ENCODE measurements at regions not wholly inside any gene's neighbourhood (a gene's known extent, or its start where the extent isn't known, plus 50 kb on each side); places are given as distances from the start of the nearest gene placed in this dataset.

- Histone ChIP-seq H3F3A (ENCODE audit: insufficient read depth, low read depth) (peaks cover 3% of the 10 kb centered on the region; the same call in 1 of the 2 replicates), H3K27ac (no peak overlapping the region), H3K9me2 (ENCODE audit: insufficient read depth) (no peaks in the 10 kb centered on the region), H3K4me1 (replicated peaks; ENCODE audit: insufficient read depth) (peaks cover 24% of the 10 kb centered on the region), H3K27me3 (ENCODE audit: insufficient read depth, low read depth) (no peaks in the 10 kb centered on the region), H3K4me3 (no peak overlapping the region), H2AFZ (no peak overlapping the region), H3K9me3 (ENCODE audit: insufficient read depth, low read depth) (peaks cover 7% of the 10 kb centered on the region; the same call in 1 of the 2 replicates), H3K79me2 (ENCODE audit: low read depth) (no peaks in the 10 kb centered on the region), H3K36me3 (ENCODE audit: low read depth) (no peaks in the 10 kb centered on the region), H3K4me2 (no peak overlapping the region), H4K20me1 (ENCODE audit: insufficient read depth) (no peaks in the 10 kb centered on the region)
- ChIA-PET POLR2A (ENCODE audit: unreplicated experiment) (interaction anchor here (0.6 to 1.0 kb wide), 3 partner anchors 23 to 1005 kb away, joined by 3 to 5 read pairs (median 4); no protein-coding TSS in a partner anchor), CTCF (no interaction called here)
- intact Hi-C loops (cut with micrococcal nuclease; ENCODE audit: unreplicated experiment): no loop called here
- peak; percentile 43 to 51 for DNase-seq
- BruUV-seq (replicated peaks): no TSS peak
- TF ChIP-seq CTCF (conservative IDR thresholded peaks at IDR 0.05) (no peak), EZH2 (IDR thresholded peaks at IDR 0.05; ENCODE audit: low read depth) (no peak)
Measured at GRCh38 chr2:221817052-221817451, 244.9 kb upstream of the EPHA4 start.

- no TSS peak for BruUV-seq (replicated peaks)
- Histone ChIP-seq H3K9me3 (ENCODE audit: insufficient read depth, low read depth) (peaks cover 7% of the 10 kb centered on the region; the same call in 1 of the 2 replicates), H3K27ac (no peak overlapping the region), H2AFZ (no peak overlapping the region), H3K36me3 (ENCODE audit: low read depth) (no peaks in the 10 kb centered on the region), H3K4me2 (no peak overlapping the region), H3K79me2 (ENCODE audit: low read depth) (no peaks in the 10 kb centered on the region), H3K4me3 (no peak overlapping the region), H3K27me3 (ENCODE audit: insufficient read depth, low read depth) (no peaks in the 10 kb centered on the region), H3K9me2 (ENCODE audit: insufficient read depth) (no peaks in the 10 kb centered on the region), H3F3A (ENCODE audit: insufficient read depth, low read depth) (peaks cover 3% of the 10 kb centered on the region; the same call in 1 of the 2 replicates), H4K20me1 (ENCODE audit: insufficient read depth) (no peaks in the 10 kb centered on the region), H3K4me1 (replicated peaks; ENCODE audit: insufficient read depth) (peaks cover 29% of the 10 kb centered on the region)
- no peak for TF ChIP-seq EZH2 (IDR thresholded peaks at IDR 0.05; ENCODE audit: low read depth)
- TF ChIP-seq CTCF (conservative IDR thresholded peaks at IDR 0.05): no peak
- CTCF ChIA-PET: no interaction called here
- intact Hi-C loops (cut with micrococcal nuclease; ENCODE audit: unreplicated experiment): no loop called here
- no peak for DNase-seq
- POLR2A ChIA-PET (ENCODE audit: unreplicated experiment): interaction anchor here (1.0 kb wide), 1 partner anchor 22 kb away, joined by 5 read pairs; no protein-coding TSS in a partner anchor
Measured at GRCh38 chr2:221816566-221816965, 244.5 kb upstream of the EPHA4 start.

- TF ChIP-seq CTCF (conservative IDR thresholded peaks at IDR 0.05) (no peak), EZH2 (IDR thresholded peaks at IDR 0.05; ENCODE audit: low read depth) (no peak)
- H3K36me3 ChIP-seq (ENCODE audit: low read depth): no peaks in the 10 kb centered on the region
- H3K79me2 ChIP-seq (ENCODE audit: low read depth): no peaks in the 10 kb centered on the region
- H3K4me3 ChIP-seq: no peak overlapping the region
- H3K27ac ChIP-seq: no peak overlapping the region
- POLR2A ChIA-PET (ENCODE audit: unreplicated experiment): no interaction called here
- H2AFZ ChIP-seq: no peak overlapping the region
- CTCF ChIA-PET: interaction anchor here (0.6 kb wide), 1 partner anchor 31 kb away, joined by 3 read pairs; no protein-coding TSS in a partner anchor
- no TSS peak for BruUV-seq (replicated peaks)
- H3K9me2 ChIP-seq (ENCODE audit: insufficient read depth): no peaks in the 10 kb centered on the region
- intact Hi-C loops (cut with micrococcal nuclease; ENCODE audit: unreplicated experiment): no loop called here
- no peaks in the 10 kb centered on the region for H3F3A ChIP-seq (ENCODE audit: insufficient read depth, low read depth)
- H3K4me1 ChIP-seq (replicated peaks; ENCODE audit: insufficient read depth): peaks cover 30% of the 10 kb centered on the region
- no peak overlapping the region for H3K4me2 ChIP-seq
- H3K9me3 ChIP-seq (ENCODE audit: insufficient read depth, low read depth): no peaks in the 10 kb centered on the region
- no peaks in the 10 kb centered on the region for H4K20me1 ChIP-seq (ENCODE audit: insufficient read depth)
- H3K27me3 ChIP-seq (ENCODE audit: insufficient read depth, low read depth): no peaks in the 10 kb centered on the region
- DNase-seq: no peak
Measured at GRCh38 chr2:221810650-221811049, 238.5 kb upstream of the EPHA4 start.

Measured in PC-9 (cell line).